Esophagus (tissue), 2 donors: ENCODE measurements at regions not wholly inside any gene's neighbourhood (a gene's known extent, or its start where the extent isn't known, plus 50 kb on each side); places are given as distances from the start of the nearest gene placed in this dataset.

Experiments
- H3K27ac ChIP-seq, 2 donors: one replicate each; pipeline ENCODE4 v1.5.1; 2013; ENCODE audit warnings: low read depth in 2 of 2, mild to moderate bottlenecking in 2 of 2, inconsistent platforms in 1 of 2, low read length in 1 of 2, moderate library complexity in 1 of 2
- H3K27me3 ChIP-seq, 2 donors: one replicate each; pipeline ENCODE4 v1.6.1; 2013; ENCODE audit warnings: low read length in 2 of 2, control low read depth in 1 of 2, mild to moderate bottlenecking in 1 of 2; ENCODE audit not compliant: insufficient read depth in 2 of 2, control insufficient read depth in 1 of 2
- H3K36me3 ChIP-seq, 2 donors: one replicate each; pipeline ENCODE4 v1.6.1; 2013; ENCODE audit warnings: low read length in 1 of 2; ENCODE audit not compliant: control insufficient read depth in 2 of 2, insufficient read depth in 2 of 2
- H3K4me1 ChIP-seq, 2 donors: one replicate each; pipeline ENCODE4 v1.6.1; 2013; ENCODE audit warnings: low read length in 1 of 2; ENCODE audit not compliant: control insufficient read depth in 2 of 2, insufficient read depth in 2 of 2
- H3K4me3 ChIP-seq, 2 donors: one replicate each; pipeline ENCODE4 v1.5.1; 2013; ENCODE audit warnings: low read length in 2 of 2, mild to moderate bottlenecking in 2 of 2, low read depth in 1 of 2, moderate library complexity in 1 of 2
- H3K9me3 ChIP-seq, 2 donors: one replicate each; pipeline ENCODE4 v1.6.1; 2013; ENCODE audit warnings: mild to moderate bottlenecking in 2 of 2, low read depth in 1 of 2, low read length in 1 of 2, moderate library complexity in 1 of 2; ENCODE audit not compliant: control insufficient read depth in 2 of 2, insufficient read depth in 1 of 2
- WGBS, 2 donors: extraction: QIAGEN DNeasy Blood & Tissue Kit; methylation state at CpG; one replicate each; pipeline ENCODE4 v1.1.7; 2013; 5-methylcytosine and 5-hydroxymethylcytosine counted together
- donor health status: healthy with polysubstance abuse.
- donor health status: Bipolar disorder and iron deficiency.

DNA sequence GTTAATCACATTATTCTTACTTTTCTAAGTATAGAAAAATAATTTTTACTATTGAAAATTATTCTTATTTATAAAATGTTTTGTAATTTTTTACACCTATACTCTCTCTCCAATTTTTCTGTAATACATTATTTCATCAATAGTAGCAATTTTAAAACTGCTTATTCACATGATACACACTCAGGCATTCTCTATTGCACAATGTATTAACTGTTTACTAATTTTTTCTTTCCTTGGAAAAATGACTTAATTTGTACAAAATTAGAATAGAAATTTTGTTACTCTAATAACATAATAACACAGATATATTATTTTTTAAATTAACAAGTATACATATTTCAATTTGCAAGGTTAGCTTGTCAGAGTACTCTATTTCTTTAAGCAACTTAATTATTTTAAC is 92.9 kb upstream of the PRKG1 start:
- H3K9me3 ChIP-seq, result no peaks in the 10 kb centered on the region
- H3K27me3 ChIP-seq, result no peaks in the 10 kb centered on the region
- no peak overlapping the region for H3K4me3 ChIP-seq
- H3K4me1 ChIP-seq, result no peaks in the 10 kb centered on the region
- H3K27ac ChIP-seq, result no peak overlapping the region
- H3K36me3 ChIP-seq, result no peaks in the 10 kb centered on the region

GRCh38 chr10:50981904-50982303 is 92.4 kb upstream of the PRKG1 start:
- 90 to 96% methylated on average over 1 of the region's 1 CpG for WGBS, 2 donors
- H3K27ac ChIP-seq, result no peak overlapping the region
- H3K4me3 ChIP-seq, result no peak overlapping the region
- no peaks in the 10 kb centered on the region for H3K27me3 ChIP-seq
- H3K9me3 ChIP-seq, result no peaks in the 10 kb centered on the region
- no peaks in the 10 kb centered on the region for H3K36me3 ChIP-seq
- no peaks in the 10 kb centered on the region for H3K4me1 ChIP-seq

DNA sequence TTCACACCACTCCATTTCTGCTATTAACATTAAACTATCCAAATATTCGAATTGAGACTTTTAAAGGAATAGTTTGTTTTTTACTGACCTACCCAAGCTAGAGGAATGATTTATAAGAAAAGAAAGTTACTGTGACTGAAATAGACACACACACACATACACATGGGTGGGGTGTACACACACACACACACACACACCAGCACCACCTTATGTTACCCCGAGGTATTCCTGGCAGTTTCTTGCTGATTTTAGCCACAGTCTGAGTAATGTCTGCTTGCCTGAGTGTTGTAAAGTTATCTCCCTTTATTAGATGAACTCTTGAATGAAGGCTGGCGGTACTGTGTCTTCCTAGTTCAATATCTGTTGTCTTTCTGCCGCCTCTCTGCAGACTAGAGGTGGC is 91.3 kb upstream of the PRKG1 start:
- Histone ChIP-seq H3K9me3 (no peaks in the 10 kb centered on the region), H3K27me3 (no peaks in the 10 kb centered on the region), H3K4me3 (no peak overlapping the region), H3K27ac (no peak overlapping the region), H3K4me1 (no peaks in the 10 kb centered on the region), H3K36me3 (no peaks in the 10 kb centered on the region)
- WGBS, 2 donors, result 54 to 65% methylated on average over 4 of the region's 4 CpGs

DNA sequence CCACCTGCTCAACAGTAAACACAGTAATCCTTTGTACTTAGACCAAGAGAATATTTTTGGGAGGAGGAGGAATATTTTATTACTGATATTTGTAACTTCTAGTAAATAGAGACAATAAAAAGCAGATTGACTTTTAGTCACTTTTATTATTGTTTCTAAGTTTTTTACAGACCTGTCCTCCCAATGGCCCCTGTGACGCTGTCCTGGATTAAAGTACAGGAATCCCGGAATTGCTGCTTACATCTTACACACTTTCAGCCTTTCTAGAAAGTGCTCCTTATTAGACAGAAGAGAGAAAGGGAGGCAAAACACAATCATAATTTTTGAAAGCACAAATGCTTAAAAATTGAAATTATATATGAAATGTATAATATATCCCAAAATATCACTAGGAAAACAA is 86.4 kb upstream of the PRKG1 start:
- Histone ChIP-seq H3K27ac (no peak overlapping the region), H3K4me1 (peaks cover 0 to 4% of the 10 kb centered on the region in 2 donors), H3K27me3 (peaks cover 0 to 5% of the 10 kb centered on the region in 2 donors), H3K9me3 (peaks cover 0 to 3% of the 10 kb centered on the region in 2 donors), H3K36me3 (no peaks in the 10 kb centered on the region), H3K4me3 (no peak overlapping the region)
- 70 to 95% methylated on average over 2 of the region's 2 CpGs for WGBS, 2 donors

- H3K27ac ChIP-seq, result no peak overlapping the region
- 35 to 48% methylated on average over 4 of the region's 4 CpGs for WGBS, 2 donors
Observed at GRCh38 chr10:50988792-50989191, 85.5 kb upstream of the PRKG1 start.

DNA sequence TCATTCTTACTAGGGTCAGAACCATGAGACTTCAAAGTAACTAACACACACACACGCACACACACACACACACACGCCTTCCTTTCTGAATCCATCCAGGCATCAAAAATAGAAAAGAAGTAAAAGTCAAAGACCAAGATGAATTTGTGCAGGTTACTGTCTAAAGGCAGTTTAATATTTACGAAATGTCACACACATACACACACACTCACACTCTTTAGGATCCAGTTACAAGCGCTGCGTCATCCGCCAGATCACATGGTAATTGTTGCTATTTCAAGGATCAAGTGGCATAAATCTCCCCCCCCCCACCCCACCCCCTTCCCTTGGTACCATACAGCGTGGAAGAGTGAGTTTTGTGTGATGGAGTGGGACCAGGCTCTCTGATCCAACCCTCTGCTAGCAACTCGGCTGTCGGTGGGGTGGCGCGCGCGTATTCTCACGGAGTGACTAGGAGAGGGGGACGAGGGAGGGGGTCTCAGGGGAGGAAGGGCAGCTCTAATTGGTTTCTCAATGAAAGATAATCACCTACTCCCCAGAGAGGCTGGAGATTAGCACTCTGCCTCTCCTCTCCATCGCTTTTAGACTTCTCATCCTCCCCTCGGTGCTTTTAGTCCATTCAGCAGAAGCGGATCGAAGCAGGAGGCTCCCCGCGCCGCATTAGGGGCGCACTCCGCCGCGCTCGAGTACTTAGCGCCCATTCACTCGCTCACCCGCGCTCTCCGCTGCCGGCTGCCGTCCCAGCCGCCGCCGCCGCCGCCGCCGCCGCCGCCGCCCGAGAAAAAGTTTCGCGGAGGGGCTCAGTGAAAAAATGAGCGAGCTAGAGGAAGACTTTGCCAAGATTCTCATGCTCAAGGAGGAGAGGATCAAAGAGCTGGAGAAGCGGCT is 83.5 kb upstream of the PRKG1 start:
- peak overlapping the region; percentile 55 to 57 for H3K4me3 ChIP-seq
- peaks cover 0 to 3% of the 10 kb centered on the region in 2 donors for H3K9me3 ChIP-seq
- no peaks in the 10 kb centered on the region for H3K36me3 ChIP-seq
- H3K4me1 ChIP-seq, result peaks cover 0 to 8% of the 10 kb centered on the region in 2 donors
- H3K27me3 ChIP-seq, result peaks cover 0 to 5% of the 10 kb centered on the region in 2 donors
- 2 to 4% methylated on average over 49 of the region's 49 CpGs for WGBS, 2 donors
- H3K27ac ChIP-seq, result peak overlapping the region in 1 of 2 donors; percentile 29

More at GRCh38 chr10:50988792-50989191, 85.5 kb upstream of the PRKG1 start:
- H3K27me3 ChIP-seq, result peaks cover 0 to 5% of the 10 kb centered on the region in 2 donors
- H3K4me1 ChIP-seq, result peaks cover 0 to 8% of the 10 kb centered on the region in 2 donors
- H3K4me3 ChIP-seq, result no peak overlapping the region
- H3K9me3 ChIP-seq, result peaks cover 0 to 3% of the 10 kb centered on the region in 2 donors
- no peaks in the 10 kb centered on the region for H3K36me3 ChIP-seq

DNA sequence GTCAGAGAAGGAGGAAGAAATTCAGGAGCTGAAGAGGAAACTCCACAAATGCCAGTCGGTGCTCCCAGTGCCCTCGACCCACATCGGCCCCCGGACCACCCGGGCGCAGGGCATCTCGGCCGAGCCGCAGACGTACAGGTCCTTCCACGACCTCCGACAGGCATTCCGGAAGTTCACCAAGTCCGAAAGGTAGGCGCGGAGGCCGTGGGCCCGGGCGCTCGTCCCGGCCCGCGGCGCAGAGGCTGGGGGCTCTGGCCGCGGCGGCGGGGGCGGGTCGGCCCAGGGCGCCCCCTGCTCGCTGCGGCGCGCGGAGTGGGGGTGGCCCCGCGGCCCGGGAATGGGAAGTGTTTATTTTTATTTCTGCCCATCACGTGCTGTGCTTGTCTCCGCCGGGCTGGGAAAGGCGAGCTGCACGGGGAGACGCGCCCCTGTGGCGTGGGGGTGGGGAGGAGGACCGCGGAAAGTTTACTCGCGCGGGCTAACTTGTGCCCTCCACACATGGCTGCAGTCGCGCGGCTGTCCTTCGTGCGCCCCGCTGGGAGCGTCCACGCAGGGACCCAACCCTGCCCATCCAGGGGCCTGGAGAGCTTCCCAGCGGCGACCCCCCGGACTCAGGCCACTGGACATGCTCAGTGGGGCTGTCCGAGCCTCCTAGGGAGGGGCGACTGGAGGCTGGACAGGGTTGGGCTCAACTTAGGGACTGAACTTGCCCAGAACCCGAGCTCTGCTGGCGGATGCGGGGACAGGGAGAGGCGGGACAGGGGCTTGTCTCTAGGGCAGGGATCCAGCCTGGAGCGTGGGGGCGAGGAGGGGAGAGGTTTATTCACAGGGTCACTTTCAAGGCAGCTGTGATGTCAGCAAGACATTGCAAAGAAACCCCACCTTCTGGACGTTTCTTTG is 82.6 kb upstream of the PRKG1 start:
- Histone ChIP-seq H3K36me3 (no peaks in the 10 kb centered on the region), H3K4me3 (peak overlapping the region; percentile 55 to 57), H3K9me3 (peaks cover 0 to 3% of the 10 kb centered on the region in 2 donors), H3K4me1 (peaks cover 0 to 8% of the 10 kb centered on the region in 2 donors), H3K27ac (peak overlapping the region; percentile 29 to 51), H3K27me3 (peaks cover 0 to 5% of the 10 kb centered on the region in 2 donors)
- WGBS, 2 donors, result 1 to 2% methylated on average over 71 to 72 of the region's 72 CpGs

- Histone ChIP-seq H3K4me3 (peak overlapping the region in 1 of 2 donors; percentile 57), H3K27me3 (peaks cover 0 to 5% of the 10 kb centered on the region in 2 donors), H3K4me1 (peaks cover 0 to 8% of the 10 kb centered on the region in 2 donors), H3K27ac (peak overlapping the region; percentile 1 to 72), H3K9me3 (peaks cover 0 to 3% of the 10 kb centered on the region in 2 donors), H3K36me3 (no peaks in the 10 kb centered on the region)
- 38 to 44% methylated on average over 14 of the region's 14 CpGs for WGBS, 2 donors
Observed at GRCh38 chr10:50992356-50992901, 81.9 kb upstream of the PRKG1 start.
